NCI-H1105 (cell line): ENCODE measurements at regions not wholly inside any gene's neighbourhood (a gene's known extent, or its start where the extent isn't known, plus 50 kb on each side); places are given as distances from the start of the nearest gene placed in this dataset.
"Not testable (repeated sequence)": the region's sequence is repeated elsewhere in the genome, so short reads cannot be mapped to it uniquely, and the experiment has no call there.

ENCODE experiments used
- DNase-seq: peaks from one replicate; lab custom pipeline; 2025; lab: John Stamatoyannopoulos, UW

DNA sequence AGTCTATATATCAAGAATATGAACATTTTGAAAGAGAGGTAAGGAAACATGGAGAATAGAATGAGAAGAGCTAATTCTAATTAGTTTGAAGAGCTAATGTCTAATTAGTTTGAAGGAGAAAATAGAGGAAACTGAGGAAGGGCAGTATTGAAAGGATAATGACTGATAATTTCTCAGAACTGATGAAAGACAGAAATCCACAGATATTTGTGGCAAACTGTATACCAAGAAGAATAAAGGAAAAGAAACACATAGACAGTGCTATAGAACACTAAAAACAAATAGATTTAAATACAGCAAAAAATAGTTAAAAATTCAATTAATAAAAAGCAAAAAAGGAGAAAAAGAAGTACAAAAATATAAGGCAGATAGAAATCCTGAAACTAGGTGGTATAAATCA is 354.4 kb downstream of the QKI start:
- DNase-seq = no peak

DNA sequence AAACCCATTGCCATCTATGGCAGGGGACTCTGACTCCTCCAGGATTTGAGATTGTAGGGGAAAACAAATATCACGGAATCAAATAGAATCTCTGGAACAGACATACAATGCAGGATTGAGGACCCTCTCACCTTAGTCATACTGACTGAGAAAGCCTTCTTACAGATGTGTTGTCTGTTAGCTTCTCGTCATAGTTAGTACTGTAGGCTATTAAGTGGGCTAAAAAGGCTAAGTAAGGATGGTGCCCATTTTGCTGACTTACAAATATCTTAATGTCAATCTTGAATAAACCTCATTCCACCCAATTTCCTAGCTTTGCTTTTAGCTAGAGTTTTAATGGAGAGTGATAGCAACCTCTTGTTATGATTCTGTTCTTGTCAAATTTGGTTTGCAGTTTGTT is 352.4 kb downstream of the QKI start:
- DNase-seq = no peak

DNA sequence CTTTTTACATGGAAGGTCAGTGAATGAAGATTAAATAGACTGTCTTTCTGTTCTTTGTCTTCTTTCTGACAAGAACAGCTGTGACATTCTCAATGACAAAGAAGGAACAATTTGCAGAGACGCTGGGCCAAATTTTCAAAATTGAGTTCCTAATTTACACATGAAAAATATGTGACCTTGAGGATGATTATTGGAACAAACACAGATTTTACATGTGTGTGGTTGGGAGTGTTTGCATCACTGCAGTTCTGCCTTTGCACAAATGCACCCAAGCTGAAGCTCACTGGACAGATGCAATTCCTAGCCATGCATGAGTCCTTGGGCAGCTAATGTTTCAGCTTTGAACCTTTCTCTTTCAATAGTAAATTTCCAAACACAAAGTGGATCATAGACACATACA is 350.8 kb downstream of the QKI start:
- DNase-seq = no peak

DNA sequence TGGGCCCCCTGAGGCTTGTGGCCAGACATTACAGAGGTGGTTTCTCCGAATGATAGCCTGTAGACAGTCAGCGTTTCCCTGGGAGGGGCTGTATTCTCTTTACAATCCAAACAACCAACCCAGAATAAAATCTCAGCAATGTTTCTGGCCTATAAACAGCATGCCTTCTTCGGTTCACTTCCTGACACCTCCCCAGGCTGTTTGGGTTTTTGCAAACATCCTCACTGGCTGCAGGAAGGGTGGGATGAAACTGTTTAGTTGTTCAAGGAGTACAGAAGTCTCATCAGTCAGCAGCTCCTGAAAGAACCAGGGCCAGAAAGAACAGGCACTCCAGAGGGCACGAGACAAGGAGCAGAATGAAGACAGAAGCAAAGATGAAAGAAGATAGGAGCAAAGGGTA is 350.0 kb downstream of the QKI start:
- DNase-seq = no peak

DNA sequence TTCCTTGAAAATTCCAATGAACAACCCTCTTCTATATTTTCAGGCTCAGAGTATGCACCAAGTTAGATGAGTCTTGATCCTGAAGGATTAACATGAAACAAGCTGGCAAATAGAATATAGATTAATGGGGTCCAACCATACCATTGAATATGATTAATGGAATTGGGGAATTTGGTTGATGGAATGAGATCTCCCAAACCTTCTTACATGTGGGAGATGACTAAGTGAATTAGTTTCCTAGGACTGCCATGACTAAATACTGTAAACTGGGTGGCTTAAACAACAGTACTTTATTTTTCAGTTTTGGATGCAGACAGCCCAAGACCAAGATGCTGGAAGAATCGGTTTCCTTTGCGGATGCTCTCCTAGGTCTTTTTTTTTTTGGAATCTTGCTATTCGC is 347.0 kb downstream of the QKI start:
- no peak for DNase-seq

DNA sequence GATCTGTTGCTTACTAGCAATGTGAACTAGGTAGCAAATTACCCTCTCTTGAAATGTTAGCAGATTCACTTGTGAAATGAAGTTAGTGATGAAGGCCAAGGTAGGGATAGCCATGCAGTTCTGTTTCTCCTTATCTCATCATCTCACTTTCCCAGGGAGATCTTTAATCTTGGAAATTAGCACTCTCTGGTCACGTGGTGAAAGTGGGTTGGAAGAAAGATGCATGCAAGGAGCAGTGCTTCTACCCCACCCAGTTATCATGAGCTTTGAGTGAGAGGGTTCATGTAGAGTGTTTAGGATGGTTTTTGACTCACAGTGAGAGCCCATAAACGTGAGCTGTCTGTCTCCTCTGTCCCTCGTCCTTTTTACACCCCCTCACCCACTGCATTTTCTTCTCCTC is 346.3 kb downstream of the QKI start:
- no peak for DNase-seq

DNA sequence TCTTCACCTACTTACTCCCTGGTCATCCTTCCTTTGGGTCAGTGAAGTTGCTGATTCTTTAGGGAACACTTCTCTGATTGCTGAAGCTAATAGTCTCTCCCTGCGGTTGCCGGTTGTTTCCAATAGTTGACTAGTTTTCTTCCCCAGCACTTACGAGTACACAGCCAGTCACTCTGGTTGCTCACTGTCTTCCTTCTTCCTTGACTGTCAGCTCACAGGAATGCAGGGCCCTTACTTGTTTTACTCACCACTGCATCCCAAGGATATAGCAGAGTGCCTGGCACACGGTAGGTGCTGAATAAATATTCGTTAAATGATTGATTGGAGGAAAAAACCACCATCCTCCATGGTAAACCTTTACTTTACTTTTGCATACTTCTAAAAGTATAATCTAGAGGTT is 345.0 kb downstream of the QKI start:
- DNase-seq = no peak

DNA sequence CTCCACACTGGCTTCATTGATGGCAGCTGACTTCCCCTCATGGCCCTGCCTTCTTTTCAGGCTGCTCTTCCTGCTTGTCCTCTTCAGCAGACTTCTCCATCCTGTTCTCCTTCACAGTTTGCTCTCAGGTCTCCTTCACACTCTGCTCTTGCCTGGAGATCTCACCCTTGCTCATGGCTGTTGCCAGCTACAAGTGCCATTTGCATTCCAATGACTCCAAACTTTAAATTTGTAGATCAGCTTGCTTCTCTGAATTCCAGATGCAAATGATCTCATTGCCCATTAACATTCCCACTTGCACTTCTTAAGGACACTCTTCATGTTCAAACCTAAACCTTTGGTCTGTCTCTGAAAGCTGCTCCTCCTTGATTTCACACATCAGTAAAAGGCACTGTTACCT is 343.0 kb downstream of the QKI start:
- DNase-seq = no peak

DNA sequence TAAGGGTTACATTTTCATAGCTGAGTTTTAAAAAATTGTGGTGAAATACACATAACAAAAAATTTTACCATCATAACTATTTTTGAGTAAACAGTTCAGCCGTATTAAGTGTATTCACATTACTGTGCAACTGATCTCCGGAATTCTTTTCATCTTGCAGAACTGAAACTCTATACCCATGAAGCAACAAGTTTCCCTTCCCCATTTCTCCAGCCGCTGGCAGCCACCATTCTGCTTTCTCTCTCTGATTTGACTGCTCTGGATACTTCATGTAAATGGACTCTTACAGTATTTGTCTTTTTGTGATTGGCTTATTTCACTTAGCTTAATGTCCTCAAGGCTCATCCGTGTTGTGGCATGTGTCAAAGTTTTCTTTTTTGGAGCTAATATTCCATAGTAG is 341.6 kb downstream of the QKI start:
- DNase-seq = no peak

DNA sequence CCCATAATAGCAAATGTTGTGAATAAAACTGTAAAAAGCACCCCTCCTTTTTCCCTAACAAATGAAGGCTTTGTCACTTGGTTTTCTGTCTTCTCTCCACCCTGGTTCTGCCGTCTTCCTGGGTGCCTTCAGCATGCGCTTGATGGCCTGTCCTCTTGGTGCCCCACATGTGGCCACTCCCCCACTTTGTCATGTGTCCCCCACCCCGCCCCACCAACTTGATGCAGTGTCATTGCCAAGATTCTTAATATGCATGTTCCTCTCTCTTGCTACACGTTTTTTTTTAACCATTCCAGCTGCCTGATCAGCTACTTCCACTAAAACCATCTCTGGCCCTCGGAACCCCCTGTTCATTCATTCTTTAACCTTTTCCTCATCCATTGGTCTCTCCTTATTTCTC is 340.3 kb downstream of the QKI start:
- no peak for DNase-seq

DNA sequence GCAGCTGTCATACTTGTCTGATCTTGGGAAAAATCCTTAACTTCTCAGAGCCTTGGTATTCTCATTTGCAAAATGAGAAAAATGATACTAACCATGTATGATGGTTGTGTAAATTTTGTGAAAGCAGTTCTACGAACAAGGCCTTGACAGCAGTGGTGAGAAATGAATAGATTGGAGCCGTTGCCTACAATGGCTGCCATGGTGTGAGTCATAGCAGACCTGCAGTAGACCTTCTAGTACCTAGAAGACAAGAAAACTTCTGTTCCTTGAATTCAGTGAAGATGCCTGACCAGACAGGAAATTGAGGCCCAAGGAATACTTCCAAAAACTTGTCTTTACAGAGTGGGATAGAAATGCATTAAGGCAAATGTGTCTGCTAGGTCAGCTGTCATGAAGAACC is 338.9 kb downstream of the QKI start:
- no peak for DNase-seq

DNA sequence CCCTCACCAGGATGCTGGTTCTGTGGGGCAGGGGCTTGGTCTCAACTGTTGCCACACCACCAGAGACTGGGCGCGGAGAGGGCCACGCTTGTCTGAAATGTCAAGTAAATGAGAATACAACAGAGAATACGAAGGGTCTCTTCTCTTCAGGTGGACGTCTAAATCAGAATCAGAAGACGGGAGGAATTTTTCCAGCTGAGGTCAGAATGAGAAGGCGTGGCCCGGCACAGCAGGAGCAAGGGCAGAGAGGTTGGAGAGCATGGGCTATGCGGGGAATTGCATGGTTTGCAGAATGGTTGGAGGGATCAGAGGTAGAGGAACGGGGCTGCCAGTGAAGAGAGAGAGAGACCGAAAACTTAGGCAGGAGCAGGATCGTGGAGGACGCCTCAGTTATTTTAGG is 337.9 kb downstream of the QKI start:
- no peak for DNase-seq

DNA sequence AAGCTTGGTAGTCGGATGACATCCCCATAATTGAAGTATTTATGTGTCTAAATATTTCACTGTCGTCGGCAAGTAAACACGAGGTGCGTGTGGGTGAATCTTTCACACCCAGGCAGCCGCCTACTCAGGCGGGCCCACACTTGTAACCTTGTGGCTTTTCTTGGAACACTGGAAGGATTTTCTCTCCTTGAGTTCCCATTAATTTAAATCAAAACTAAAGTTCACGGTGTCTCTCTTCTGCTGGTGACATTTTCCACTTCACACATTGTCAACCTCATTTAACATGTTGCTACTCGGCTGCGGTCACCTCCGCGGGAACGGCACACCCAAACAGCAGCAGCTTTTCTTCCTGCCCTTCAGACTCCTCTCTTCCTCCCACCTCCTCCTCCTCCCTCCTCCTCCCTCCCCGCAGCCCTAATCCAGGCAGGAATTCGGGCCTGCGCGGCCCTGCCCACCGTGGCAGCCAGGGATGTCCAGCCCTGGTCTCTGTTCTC is 336.6 kb downstream of the QKI start:
- DNase-seq = no peak

DNA sequence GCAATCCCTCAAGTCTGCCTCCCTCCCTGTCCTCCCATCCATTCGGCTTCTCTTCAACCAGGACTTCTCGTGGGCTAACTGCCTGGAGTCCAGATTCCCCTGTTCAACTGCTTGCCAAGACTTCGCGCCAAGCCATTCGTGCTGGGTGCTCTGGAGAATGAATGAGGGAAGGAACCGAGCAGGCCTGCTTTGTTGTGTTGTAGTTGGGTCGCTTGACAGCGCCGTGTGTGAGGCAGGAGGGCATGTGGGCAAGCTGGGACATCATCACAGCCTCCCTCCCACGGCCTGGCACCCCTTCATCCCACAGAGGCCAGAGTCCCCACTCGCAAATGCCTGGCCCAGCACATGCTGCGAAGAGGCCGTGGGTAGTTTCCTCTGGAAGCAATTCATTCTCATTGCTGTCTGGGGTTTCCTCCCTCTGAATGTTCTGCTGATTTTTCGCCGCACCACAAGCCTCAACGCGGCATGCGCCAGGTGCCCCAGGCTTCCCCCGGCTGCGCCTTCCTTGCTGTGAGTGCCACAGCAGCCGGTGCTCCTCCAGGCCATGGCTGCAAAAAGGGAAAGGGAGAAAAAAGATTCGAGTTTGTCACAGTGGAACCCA is 336.0 kb downstream of the QKI start:
- DNase-seq = no peak

DNA sequence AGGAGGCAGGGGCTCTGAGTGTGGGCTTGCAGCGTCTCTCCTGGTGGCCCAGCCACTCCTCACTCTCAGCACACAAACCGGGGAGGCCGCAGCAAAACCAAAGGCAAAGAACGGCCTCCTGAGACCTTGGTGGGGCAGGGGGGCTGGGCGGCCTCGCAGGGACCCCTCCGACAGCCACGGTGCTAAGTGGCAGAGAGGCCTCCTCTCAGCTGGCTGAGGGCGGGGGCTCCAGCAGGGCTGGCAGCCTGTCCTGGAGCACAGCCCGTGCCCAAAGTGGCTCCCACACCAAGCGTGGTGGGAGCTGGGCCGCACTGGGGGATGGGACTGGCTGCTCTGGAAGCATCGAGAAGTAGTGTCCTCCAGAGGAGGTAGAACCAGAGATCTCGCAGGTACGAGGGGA is 334.4 kb downstream of the QKI start:
- DNase-seq = no peak

DNA sequence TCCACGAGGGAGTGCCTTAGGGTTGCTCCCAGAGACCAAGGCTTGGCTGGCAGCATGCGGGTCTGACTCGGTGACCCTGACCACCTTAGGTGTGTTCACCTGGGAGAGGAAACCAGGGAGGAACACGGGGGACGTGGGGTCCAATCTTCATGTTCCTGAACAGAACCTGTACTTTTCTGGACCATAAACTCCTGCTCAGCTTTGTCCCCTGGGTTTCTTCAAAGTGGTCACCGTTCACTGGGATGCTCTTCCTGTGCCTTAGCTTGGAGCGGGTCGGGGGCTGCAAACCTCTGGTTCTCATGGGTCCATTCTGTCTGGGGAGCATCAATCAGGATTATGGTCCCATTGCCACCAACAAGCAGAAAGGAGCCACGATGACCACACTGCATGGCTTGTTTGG is 333.5 kb downstream of the QKI start:
- DNase-seq = no peak

DNA sequence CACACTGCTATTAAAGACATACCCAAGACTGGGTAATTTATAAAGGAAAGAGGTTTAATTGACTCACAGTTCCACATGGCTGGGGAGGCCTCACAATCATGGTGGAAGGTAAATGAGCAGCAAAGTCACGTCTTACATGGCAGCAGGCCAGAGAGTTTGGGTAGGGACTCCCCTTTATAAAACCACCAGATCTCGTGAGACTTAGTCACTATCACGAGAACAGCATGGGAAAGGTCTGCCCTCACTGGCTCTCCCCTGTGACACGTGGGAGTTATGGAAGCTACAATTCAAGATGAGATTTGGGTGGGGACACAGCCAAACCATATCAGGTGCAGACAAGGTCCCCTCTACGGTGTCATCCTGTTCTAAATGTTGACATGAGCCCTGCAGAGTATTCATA is 332.5 kb downstream of the QKI start:
- not testable (repeated sequence) for DNase-seq

DNA sequence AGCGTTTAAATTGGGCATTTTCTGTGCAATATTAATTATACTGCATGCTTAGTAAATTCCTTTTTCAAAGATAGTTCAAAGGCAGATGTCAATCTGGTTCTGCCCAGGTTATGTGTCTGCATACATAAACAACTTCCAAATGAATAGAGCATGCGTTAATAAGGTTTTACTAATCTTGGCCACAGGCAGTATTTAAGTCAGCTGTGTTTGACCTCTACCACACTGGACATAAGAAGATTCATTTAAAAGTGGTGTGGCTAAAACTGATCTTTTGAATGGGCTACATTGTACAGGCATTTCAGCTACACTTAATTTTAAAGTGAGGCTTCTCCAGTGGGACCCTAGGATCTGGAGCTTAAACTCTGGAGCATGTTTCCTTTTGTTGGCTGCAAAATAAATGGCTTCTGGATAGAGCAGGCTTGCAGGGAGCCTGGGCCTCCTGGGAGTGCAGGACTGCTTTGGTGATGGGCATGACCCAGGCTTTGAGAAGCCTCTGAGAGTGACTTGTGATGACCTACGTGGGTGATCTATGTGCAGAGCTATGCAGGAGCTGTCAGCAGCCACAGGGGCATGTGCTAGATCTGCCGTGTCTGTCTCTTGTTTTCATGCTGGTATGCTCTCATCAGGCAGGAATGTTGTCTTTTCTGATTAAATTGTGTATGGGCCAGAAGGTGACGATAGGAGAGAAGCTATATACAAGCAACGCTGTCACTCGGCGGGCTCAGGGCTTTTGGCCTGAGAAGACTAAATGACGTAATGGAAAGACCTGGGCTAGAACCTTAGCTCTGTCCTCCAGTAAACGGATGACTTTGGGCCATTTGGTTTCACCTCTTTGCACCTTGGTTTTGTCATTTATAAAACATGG is 331.2 kb downstream of the QKI start:
- DNase-seq = no peak

DNA sequence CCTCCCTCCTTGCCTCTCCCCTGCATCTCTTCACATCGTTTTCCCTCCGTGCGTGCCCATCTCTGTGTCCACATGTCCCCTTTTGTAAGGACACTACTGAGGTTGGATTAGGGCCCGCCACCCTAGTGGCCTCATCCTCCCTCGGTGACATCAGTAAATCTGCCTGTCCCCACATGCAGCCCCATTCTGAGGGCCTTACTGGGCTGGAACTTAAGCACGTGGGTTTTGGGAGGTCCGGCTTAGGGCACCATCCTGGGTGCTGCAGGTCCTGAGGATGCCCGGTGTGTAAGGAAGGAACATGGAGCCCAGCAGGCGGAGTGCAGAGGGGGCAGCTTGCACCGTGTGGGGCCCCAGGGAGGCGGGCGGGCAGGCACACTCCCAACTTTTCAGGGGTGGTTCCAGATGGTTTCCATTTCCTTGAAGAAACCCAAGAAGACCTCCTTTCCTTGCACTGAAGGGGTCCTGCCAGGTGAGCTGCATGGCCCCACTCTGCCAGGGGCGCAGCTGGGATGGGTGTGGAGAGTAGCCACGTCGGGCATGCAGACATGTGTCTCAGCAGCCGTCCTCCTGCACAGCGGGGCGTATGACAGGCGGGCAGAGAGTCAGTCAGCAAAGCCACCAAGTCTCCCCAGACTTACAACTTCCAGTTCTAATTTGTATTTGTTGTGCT is 329.9 kb downstream of the QKI start:
- no peak for DNase-seq

DNA sequence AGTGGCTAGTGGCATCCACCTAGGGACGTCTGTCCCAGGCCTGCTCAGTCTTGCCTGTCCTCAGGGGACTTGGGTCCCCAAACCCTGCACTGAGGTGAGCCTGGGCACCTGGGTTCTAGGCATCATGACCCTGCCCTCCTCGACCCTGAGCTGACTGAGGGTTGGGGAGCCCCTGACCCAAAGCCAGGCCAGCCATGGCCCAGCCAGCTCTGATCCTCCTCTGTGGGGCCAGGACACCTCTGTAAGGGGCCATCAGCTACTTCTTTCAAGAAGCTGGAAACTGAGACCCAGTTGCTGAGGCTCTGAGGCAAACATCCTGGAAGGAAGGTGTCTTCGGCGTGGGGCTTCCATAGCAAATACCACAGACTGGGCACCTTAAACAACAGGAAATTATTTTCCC is 329.3 kb downstream of the QKI start:
- no peak for DNase-seq

DNA sequence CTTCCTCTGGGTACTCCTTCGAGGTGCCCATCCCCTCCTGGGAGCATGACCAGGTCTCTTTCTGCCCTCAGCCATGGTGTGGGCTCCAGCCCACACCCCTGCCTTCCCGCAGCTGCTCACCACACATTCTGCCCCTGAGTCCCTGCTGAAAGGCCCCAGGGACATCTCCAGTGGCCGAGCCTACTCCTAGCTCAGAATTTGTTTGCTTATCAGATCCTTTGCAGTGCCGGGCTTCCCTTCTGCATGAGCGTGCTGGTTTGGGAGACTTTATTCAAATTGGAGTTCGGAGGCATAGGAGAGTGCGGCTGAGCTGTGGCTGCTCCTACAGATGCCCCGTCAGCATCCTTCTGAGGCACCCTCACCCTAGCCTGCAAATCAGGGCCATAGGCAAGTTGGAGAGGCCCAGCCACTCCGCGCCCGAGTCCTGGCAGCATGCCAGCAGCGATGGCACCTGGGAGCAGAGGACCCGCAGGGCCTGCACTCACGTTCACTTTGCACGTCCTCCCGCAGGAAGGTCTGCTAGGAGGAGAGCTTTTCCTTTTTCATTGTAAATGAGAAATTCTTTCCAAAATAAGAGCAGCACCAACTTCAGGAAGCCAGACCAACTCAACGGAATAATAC is 327.3 kb downstream of the QKI start:
- peak; percentile 59 for DNase-seq

DNA sequence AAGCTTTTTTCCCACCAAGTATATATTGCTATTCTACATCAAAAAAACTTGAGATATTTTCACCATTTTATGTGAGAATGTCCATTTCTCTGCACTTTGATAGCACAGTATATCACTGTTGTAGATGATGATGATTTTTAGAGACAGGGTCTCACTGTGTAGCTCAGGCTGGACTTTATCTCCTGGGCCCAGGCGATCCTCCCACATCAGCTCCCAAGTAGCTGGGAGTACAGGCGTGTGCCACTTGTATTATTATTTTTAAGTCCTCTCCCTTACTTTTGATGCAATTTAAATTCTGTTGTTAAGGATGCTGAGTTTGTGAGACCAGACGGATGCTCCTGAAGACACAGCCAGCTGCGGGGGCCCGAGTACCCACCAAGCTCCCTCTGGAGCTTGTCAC is 326.8 kb downstream of the QKI start:
- no peak for DNase-seq

DNA sequence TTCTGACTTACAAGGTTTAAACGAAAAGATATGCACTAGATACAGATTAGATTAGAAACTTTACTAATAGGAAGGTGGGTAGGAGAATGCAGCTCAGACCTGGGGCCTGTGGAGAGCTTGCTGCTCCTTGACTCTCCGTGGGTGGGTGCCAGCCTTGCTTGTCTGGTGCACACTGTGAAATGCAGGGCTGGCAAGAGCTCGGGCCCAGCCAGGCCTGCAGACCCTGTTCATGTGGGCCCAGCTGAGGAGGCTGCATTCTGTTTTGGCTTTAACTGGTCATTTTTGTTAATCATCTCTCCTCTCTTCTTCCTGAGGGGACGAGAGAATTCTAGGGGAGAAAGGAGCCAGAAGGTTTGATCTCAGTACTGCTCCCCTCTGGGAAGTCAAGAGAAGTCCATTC is 325.4 kb downstream of the QKI start:
- no peak for DNase-seq
